Esophagus squamous epithelium (tissue), 4 donors: ENCODE measurements at regions not wholly inside any gene's neighbourhood (a gene's known extent, or its start where the extent isn't known, plus 50 kb on each side); places are given as distances from the start of the nearest gene placed in this dataset.

Experiments
- POLR2A ChIP-seq, 4 donors: fragments of 450-650 bp; IDR thresholded peaks; one replicate each; pipeline ENCODE4 v1.6.1; 2017; ENCODE audit warnings: antibody characterized with exemption in 4 of 4, mild to moderate bottlenecking in 4 of 4, moderate library complexity in 3 of 4
- TF ChIP-seq, protein P1 (sequence below), 6 experiments: fragments of 450-650 bp in 4 of 6; fragments of 200-600 bp in 2 of 6; sonication (generic) in 2 of 6; IDR thresholded peaks; one replicate each; pipeline ENCODE4 v1.5.1; 2016 to 2019; ENCODE audit warnings: antibody characterized with exemption in 6 of 6, mild to moderate bottlenecking in 4 of 6, moderate library complexity in 4 of 6

DNA sequence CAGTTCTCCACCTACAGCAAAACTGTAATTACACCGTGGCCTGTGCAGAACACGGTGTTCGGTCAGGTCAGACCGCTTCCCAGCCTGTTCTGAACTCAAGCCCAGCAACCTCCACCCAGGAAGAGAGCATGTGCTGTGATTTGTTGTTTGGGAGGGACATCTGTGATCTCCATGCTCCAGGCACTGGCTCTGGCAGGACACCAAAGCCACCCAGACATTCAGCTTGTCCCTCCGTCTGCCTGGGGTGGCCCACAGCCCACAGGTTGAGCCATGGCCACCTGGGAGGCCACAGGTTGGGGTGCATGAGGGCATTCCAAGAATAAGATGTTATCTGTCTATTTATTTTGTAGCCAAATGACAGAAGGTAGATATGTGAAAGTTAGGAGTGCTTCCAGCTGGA lies 1091.1 kb downstream of the VRK1 start:
- TF ChIP-seq POLR2A (IDR thresholded peaks at IDR 0.05), result no peak
- TF ChIP-seq, protein P1, sequence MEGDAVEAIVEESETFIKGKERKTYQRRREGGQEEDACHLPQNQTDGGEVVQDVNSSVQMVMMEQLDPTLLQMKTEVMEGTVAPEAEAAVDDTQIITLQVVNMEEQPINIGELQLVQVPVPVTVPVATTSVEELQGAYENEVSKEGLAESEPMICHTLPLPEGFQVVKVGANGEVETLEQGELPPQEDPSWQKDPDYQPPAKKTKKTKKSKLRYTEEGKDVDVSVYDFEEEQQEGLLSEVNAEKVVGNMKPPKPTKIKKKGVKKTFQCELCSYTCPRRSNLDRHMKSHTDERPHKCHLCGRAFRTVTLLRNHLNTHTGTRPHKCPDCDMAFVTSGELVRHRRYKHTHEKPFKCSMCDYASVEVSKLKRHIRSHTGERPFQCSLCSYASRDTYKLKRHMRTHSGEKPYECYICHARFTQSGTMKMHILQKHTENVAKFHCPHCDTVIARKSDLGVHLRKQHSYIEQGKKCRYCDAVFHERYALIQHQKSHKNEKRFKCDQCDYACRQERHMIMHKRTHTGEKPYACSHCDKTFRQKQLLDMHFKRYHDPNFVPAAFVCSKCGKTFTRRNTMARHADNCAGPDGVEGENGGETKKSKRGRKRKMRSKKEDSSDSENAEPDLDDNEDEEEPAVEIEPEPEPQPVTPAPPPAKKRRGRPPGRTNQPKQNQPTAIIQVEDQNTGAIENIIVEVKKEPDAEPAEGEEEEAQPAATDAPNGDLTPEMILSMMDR (IDR thresholded peaks at IDR 0.05), result no peak
